DMS53 (cell line): ENCODE measurements at regions not wholly inside any gene's neighbourhood (a gene's known extent, or its start where the extent isn't known, plus 50 kb on each side); places are given as distances from the start of the nearest gene placed in this dataset.

Source experiments
- DNase-seq: peaks from one replicate; lab custom pipeline; 2025; lab: John Stamatoyannopoulos, UW

- no peak for DNase-seq
Observed at GRCh38 chr9:84450029-84450428, 109.5 kb upstream of the SLC28A3 start.

GRCh38 chr9:84456527-84456926 is 116.0 kb upstream of the SLC28A3 start:
- no peak for DNase-seq

GRCh38 chr9:84460695-84461094 is 120.1 kb upstream of the SLC28A3 start:
- no peak for DNase-seq

GRCh38 chr9:84463272-84463671 is 122.7 kb upstream of the SLC28A3 start:
- no peak for DNase-seq

- DNase-seq, result no peak
Observed at GRCh38 chr9:84466580-84467285, 126.2 kb upstream of the SLC28A3 start.

GRCh38 chr9:84471816-84472215 is 131.3 kb upstream of the SLC28A3 start:
- DNase-seq, result no peak

GRCh38 chr9:84478996-84479395 is 138.4 kb upstream of the SLC28A3 start:
- DNase-seq, result no peak

- DNase-seq, result no peak
Observed at GRCh38 chr9:84480071-84480470, 139.5 kb upstream of the SLC28A3 start.

- DNase-seq, result no peak
Observed at GRCh38 chr9:84481231-84481630, 140.7 kb upstream of the SLC28A3 start.

- no peak for DNase-seq
Observed at GRCh38 chr9:84481636-84482218, 141.2 kb upstream of the SLC28A3 start.

GRCh38 chr9:84482607-84483006 is 142.0 kb upstream of the SLC28A3 start:
- DNase-seq, result no peak

GRCh38 chr9:84484172-84484571 is 143.6 kb upstream of the SLC28A3 start:
- no peak for DNase-seq

GRCh38 chr9:84485539-84485938 is 145.0 kb upstream of the SLC28A3 start:
- no peak for DNase-seq

- DNase-seq, result no peak
Observed at GRCh38 chr9:84486663-84487062, 146.1 kb upstream of the SLC28A3 start.

- no peak for DNase-seq
Observed at GRCh38 chr9:84490206-84490841, 149.8 kb upstream of the SLC28A3 start.

- no peak for DNase-seq
Observed at GRCh38 chr9:84490842-84491325, 150.3 kb upstream of the SLC28A3 start.

- no peak for DNase-seq
Observed at GRCh38 chr9:84492366-84493159, 152.0 kb upstream of the SLC28A3 start.

GRCh38 chr9:84493284-84493947 is 152.9 kb upstream of the SLC28A3 start:
- DNase-seq, result peak; percentile 12

GRCh38 chr9:84499969-84500582 is 159.5 kb upstream of the SLC28A3 start:
- no peak for DNase-seq

- DNase-seq, result no peak
Observed at GRCh38 chr9:84500826-84501225, 160.3 kb upstream of the SLC28A3 start.

- no peak for DNase-seq
Observed at GRCh38 chr9:84501587-84501986, 161.0 kb upstream of the SLC28A3 start.
